ENCODE measurements at regions not wholly inside any gene's neighbourhood (a gene's known extent, or its start where the extent isn't known, plus 50 kb on each side); places are given as distances from the start of the nearest gene placed in this dataset.

DNA sequence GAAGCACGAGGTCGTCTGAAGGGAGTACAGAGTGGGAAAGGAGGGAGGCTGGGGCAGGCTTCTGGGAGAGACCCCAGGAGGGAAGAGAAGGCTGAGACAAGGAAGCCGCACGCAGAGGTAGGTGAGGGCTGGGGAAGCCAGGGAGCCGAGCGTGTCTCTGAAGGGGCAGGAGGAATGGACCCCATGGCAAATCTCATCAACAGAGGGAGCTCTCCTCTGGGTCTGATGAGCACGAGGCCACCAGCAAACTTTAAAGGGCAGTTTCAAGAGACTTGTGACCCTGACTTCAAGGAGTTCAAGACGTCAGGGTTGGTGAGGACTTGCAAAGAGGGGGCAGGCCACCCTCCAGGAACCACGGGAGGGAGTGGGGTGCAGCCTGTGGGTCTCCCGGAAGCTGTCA, 326.2 kb upstream of the IRX2 start:
- TF ChIP-seq POLR2A (IDR thresholded peaks at IDR 0.05) = no peak
- TF ChIP-seq, protein P1, sequence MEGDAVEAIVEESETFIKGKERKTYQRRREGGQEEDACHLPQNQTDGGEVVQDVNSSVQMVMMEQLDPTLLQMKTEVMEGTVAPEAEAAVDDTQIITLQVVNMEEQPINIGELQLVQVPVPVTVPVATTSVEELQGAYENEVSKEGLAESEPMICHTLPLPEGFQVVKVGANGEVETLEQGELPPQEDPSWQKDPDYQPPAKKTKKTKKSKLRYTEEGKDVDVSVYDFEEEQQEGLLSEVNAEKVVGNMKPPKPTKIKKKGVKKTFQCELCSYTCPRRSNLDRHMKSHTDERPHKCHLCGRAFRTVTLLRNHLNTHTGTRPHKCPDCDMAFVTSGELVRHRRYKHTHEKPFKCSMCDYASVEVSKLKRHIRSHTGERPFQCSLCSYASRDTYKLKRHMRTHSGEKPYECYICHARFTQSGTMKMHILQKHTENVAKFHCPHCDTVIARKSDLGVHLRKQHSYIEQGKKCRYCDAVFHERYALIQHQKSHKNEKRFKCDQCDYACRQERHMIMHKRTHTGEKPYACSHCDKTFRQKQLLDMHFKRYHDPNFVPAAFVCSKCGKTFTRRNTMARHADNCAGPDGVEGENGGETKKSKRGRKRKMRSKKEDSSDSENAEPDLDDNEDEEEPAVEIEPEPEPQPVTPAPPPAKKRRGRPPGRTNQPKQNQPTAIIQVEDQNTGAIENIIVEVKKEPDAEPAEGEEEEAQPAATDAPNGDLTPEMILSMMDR (IDR thresholded peaks at IDR 0.05) = no peak

All from lower leg skin (tissue), 3 donors.